ENCODE measurements at regions not wholly inside any gene's neighbourhood (a gene's known extent, or its start where the extent isn't known, plus 50 kb on each side); places are given as distances from the start of the nearest gene placed in this dataset.

DNA sequence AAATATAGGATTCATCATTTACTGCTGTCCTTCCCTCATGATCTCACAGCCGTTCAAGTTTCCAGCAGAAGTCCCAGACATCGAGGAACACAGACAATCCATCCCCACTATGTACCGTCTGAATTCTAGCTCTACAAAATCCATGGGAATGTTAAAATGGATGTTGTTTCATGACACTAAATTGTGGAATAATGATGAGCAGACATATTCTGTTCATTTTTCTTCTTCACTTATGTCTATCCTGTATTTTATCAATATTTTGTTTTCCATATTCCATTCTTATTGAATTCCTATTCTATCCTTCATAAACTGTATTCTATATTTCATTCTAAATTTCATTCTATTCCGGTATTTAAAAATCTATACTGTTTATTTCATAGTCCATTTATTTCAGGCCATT lies 71.8 kb downstream of the NUDT10 start:
- Histone ChIP-seq H2AFZ (ENCODE audit: low read length) (no peak overlapping the region), H3K36me3 (ENCODE audit: insufficient read depth, low read length) (no peaks in the 10 kb centered on the region), H3K9ac (ENCODE audit: low read depth, low read length, poor library complexity, severe bottlenecking) (no peak overlapping the region), H3K79me2 (ENCODE audit: insufficient read depth, low read length) (no peaks in the 10 kb centered on the region), H3K4me2 (ENCODE audit: low read depth, low read length, poor library complexity, severe bottlenecking) (no peak overlapping the region), H3K27me3 (ENCODE audit: insufficient read depth, low read length, poor library complexity, severe bottlenecking) (no peaks in the 10 kb centered on the region), H3K4me1 (ENCODE audit: insufficient read depth, low read length, poor library complexity, severe bottlenecking) (no peaks in the 10 kb centered on the region), H3K9me3 (ENCODE audit: insufficient read depth, low read depth, low read length) (no peaks in the 10 kb centered on the region), H3K9me2 (replicated peaks; ENCODE audit: low read depth, low read length) (no peaks in the 10 kb centered on the region), H3K4me3 (ENCODE audit: low read length, poor library complexity, severe bottlenecking) (no peak overlapping the region), H3F3A (ENCODE audit: low read depth) (no peaks in the 10 kb centered on the region), H4K20me1 (ENCODE audit: insufficient read depth, low read length, poor library complexity, severe bottlenecking) (no peaks in the 10 kb centered on the region)
- TF ChIP-seq, protein P1, sequence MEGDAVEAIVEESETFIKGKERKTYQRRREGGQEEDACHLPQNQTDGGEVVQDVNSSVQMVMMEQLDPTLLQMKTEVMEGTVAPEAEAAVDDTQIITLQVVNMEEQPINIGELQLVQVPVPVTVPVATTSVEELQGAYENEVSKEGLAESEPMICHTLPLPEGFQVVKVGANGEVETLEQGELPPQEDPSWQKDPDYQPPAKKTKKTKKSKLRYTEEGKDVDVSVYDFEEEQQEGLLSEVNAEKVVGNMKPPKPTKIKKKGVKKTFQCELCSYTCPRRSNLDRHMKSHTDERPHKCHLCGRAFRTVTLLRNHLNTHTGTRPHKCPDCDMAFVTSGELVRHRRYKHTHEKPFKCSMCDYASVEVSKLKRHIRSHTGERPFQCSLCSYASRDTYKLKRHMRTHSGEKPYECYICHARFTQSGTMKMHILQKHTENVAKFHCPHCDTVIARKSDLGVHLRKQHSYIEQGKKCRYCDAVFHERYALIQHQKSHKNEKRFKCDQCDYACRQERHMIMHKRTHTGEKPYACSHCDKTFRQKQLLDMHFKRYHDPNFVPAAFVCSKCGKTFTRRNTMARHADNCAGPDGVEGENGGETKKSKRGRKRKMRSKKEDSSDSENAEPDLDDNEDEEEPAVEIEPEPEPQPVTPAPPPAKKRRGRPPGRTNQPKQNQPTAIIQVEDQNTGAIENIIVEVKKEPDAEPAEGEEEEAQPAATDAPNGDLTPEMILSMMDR (conservative IDR thresholded peaks at IDR 0.05; ENCODE audit: low read length) = no peak
- no peak for TF ChIP-seq EZH2phosphoT487 (IDR thresholded peaks at IDR 0.05; ENCODE audit: borderline replicate concordance)

GRCh38 chrX:51395810-51396728 lies 63.4 kb downstream of the NUDT10 start:
- Histone ChIP-seq H4K20me1 (ENCODE audit: insufficient read depth, low read length, poor library complexity, severe bottlenecking) (no peaks in the 10 kb centered on the region), H3K4me2 (ENCODE audit: low read depth, low read length, poor library complexity, severe bottlenecking) (no peak overlapping the region), H3K9me2 (replicated peaks; ENCODE audit: low read depth, low read length) (no peaks in the 10 kb centered on the region), H3K4me1 (ENCODE audit: insufficient read depth, low read length, poor library complexity, severe bottlenecking) (no peaks in the 10 kb centered on the region), H3K9me3 (ENCODE audit: insufficient read depth, low read depth, low read length) (no peaks in the 10 kb centered on the region), H3K4me3 (ENCODE audit: low read length, poor library complexity, severe bottlenecking) (no peak overlapping the region), H2AFZ (ENCODE audit: low read length) (no peak overlapping the region), H3F3A (ENCODE audit: low read depth) (no peaks in the 10 kb centered on the region), H3K9ac (ENCODE audit: low read depth, low read length, poor library complexity, severe bottlenecking) (no peak overlapping the region), H3K36me3 (ENCODE audit: insufficient read depth, low read length) (no peaks in the 10 kb centered on the region), H3K27me3 (ENCODE audit: insufficient read depth, low read length, poor library complexity, severe bottlenecking) (no peaks in the 10 kb centered on the region), H3K79me2 (ENCODE audit: insufficient read depth, low read length) (no peaks in the 10 kb centered on the region)
- TF ChIP-seq, protein P1 (conservative IDR thresholded peaks at IDR 0.05; ENCODE audit: low read length) = no peak
- TF ChIP-seq EZH2phosphoT487 (IDR thresholded peaks at IDR 0.05; ENCODE audit: borderline replicate concordance) = no peak

DNA sequence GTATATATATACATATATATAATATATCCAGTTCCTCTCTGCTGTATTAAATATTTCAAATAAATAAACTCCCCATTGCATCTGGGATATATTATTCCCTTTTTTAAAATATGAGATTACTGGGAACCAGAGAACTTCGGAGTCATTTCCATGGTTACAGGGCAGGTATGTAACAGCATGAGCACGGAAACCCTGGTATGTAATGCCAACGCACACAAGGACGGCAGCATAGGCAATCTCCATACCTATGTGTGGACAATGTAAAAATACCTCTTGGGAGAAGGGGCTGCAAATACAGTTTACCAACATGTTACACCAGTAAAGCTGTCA lies 62.8 kb downstream of the NUDT10 start:
- Histone ChIP-seq H3K79me2 (ENCODE audit: insufficient read depth, low read length) (no peaks in the 10 kb centered on the region), H3F3A (ENCODE audit: low read depth) (no peaks in the 10 kb centered on the region), H3K4me1 (ENCODE audit: insufficient read depth, low read length, poor library complexity, severe bottlenecking) (no peaks in the 10 kb centered on the region), H3K9ac (ENCODE audit: low read depth, low read length, poor library complexity, severe bottlenecking) (no peak overlapping the region), H3K27me3 (ENCODE audit: insufficient read depth, low read length, poor library complexity, severe bottlenecking) (no peaks in the 10 kb centered on the region), H2AFZ (ENCODE audit: low read length) (no peak overlapping the region), H3K36me3 (ENCODE audit: insufficient read depth, low read length) (no peaks in the 10 kb centered on the region), H3K4me2 (ENCODE audit: low read depth, low read length, poor library complexity, severe bottlenecking) (no peak overlapping the region), H3K4me3 (ENCODE audit: low read length, poor library complexity, severe bottlenecking) (no peak overlapping the region), H3K9me3 (ENCODE audit: insufficient read depth, low read depth, low read length) (no peaks in the 10 kb centered on the region), H4K20me1 (ENCODE audit: insufficient read depth, low read length, poor library complexity, severe bottlenecking) (no peaks in the 10 kb centered on the region), H3K9me2 (replicated peaks; ENCODE audit: low read depth, low read length) (no peaks in the 10 kb centered on the region)
- TF ChIP-seq EZH2phosphoT487 (IDR thresholded peaks at IDR 0.05; ENCODE audit: borderline replicate concordance) = no peak
- TF ChIP-seq, protein P1 (conservative IDR thresholded peaks at IDR 0.05; ENCODE audit: low read length) = no peak
